Natural killer cell (primary cell): ENCODE measurements at regions not wholly inside any gene's neighbourhood (a gene's known extent, or its start where the extent isn't known, plus 50 kb on each side); places are given as distances from the start of the nearest gene placed in this dataset.

ENCODE experiments used
- ATAC-seq, 3 donors: fragments of 150-1000 bp in 2 of 3; fragments of 200-7000 bp in 1 of 3; cut with Tn5 transposase; 1 replicate in 1 of 3; 2 replicates in 2 of 3; pipeline ENCODE4 v1.10.0; 2021; ENCODE audit warnings: mild to moderate bottlenecking in 2 of 3, moderate library complexity in 2 of 3
- DNase-seq, 2 donors: peaks; one replicate each; pipeline versions ENCODE4 v3.0.0 to v3.0.0-alpha.2; 2013 to 2021; ENCODE audit warnings: mixed read lengths in 1 of 2
- H3K27ac ChIP-seq: one replicate; pipeline ENCODE4 v1.5.1; 2013; ENCODE audit warnings: mild to moderate bottlenecking, low read length
- H3K27me3 ChIP-seq: one replicate; pipeline ENCODE4 v1.6.1; 2013; ENCODE audit warnings: low read length; ENCODE audit not compliant: control insufficient read depth, insufficient read depth
- H3K36me3 ChIP-seq: one replicate; pipeline ENCODE4 v1.6.1; 2013; ENCODE audit warnings: low read length; ENCODE audit not compliant: control insufficient read depth, insufficient read depth
- H3K4me1 ChIP-seq: one replicate; pipeline ENCODE4 v1.6.1; 2013; ENCODE audit warnings: low read length; ENCODE audit not compliant: control insufficient read depth, insufficient read depth
- H3K4me3 ChIP-seq: one replicate; pipeline ENCODE4 v1.5.1; 2013; ENCODE audit warnings: low read length
- H3K9me3 ChIP-seq: one replicate; pipeline ENCODE4 v1.6.1; 2013; ENCODE audit warnings: low read length; ENCODE audit not compliant: control insufficient read depth, insufficient read depth
- H3K27ac Mint-ChIP-seq, 2 donors: one replicate each; pipeline ENCODE4 v1.8.0; 2022; ENCODE audit warnings: mild to moderate bottlenecking in 2 of 2, mixed read lengths in 2 of 2, moderate library complexity in 1 of 2
- H3K27me3 Mint-ChIP-seq, 2 donors: one replicate each; pipeline ENCODE4 v1.8.0; 2022; ENCODE audit warnings: low read depth in 2 of 2, mixed read lengths in 2 of 2
- H3K36me3 Mint-ChIP-seq: one replicate; pipeline ENCODE4 v1.8.0; 2022; ENCODE audit warnings: mixed read lengths
- H3K4me1 Mint-ChIP-seq, 2 donors: one replicate each; pipeline ENCODE4 v1.8.0; 2022; ENCODE audit warnings: mixed read lengths in 2 of 2
- H3K4me3 Mint-ChIP-seq: one replicate; pipeline ENCODE4 v1.8.0; 2022; ENCODE audit warnings: mild to moderate bottlenecking, moderate library complexity, mixed read lengths
- H3K9me3 Mint-ChIP-seq, 2 donors: one replicate each; pipeline ENCODE4 v1.8.0; 2022; ENCODE audit warnings: mixed read lengths in 2 of 2
- CTCF ChIP-seq: fragments of 200-600 bp; IDR thresholded peaks from one replicate; pipeline ENCODE4 v1.8.0; 2022; ENCODE audit warnings: antibody characterized with exemption
- WGBS: methylation state at CpG from one replicate; pipeline ENCODE4 v1.1.7; 2013; ENCODE audit warnings: missing lambda C conversion rate; ENCODE audit not compliant: insufficient coverage; 5-methylcytosine and 5-hydroxymethylcytosine counted together
- intact Hi-C: fragments of 100-400 bp; cut with micrococcal nuclease; formaldehyde crosslinking; loops from one replicate; pipeline ENCODE4 v1.14.2; 2022

DNA sequence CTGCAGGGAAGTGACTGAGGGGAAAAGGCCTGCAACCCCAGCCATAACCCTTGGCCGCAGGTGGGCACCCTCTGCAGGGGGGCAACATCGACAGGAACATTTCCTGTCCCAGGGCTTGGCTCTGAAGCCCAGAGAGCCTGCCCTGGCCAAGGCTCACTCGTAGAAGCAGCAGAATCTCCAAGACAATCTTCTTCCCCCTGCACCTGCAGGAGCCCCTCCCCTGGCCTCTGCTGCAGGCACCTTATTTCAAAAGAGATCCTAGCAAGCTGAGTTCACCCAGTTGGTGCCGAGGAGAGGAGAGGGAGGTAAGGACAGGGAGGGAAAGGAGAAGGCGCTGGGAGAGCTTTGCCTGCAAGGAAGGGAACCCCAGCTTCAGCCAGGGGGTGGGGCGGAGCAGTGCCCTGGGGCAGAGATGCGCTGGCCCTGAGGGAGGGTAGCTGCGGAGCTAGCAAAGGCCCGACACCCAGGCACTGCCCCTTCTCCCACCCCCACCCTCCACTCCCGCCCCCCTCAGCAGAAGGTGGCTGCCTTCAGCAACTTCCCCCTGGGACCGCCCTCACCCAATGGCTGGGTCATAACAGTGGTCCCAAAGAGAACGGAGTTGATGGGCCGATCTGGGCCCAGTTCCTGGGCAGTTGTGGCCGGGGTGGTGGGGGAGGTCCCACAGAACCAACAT lies 104.3 kb upstream of the TNRC6C start:
- Mint-ChIP-seq H3K4me3 (no peak overlapping the region), H3K4me1 (peaks cover 20 to 22% of the 10 kb centered on the region in 2 donors), H3K27ac (no peak overlapping the region), H3K36me3 (no peaks in the 10 kb centered on the region), H3K9me3 (peaks cover 0 to 4% of the 10 kb centered on the region in 2 donors), H3K27me3 (no peaks in the 10 kb centered on the region)
- Histone ChIP-seq H3K9me3 (no peaks in the 10 kb centered on the region), H3K27me3 (no peaks in the 10 kb centered on the region), H3K27ac (no peak overlapping the region), H3K4me3 (no peak overlapping the region), H3K4me1 (peaks cover 25% of the 10 kb centered on the region), H3K36me3 (no peaks in the 10 kb centered on the region)
- intact Hi-C loops = no loop called here
- DNase-seq (no peak), ATAC-seq (no peak)
- TF ChIP-seq CTCF = no peak
- 70% methylated on average over 13 of the region's 14 CpGs for WGBS

GRCh38 chr17:77854759-77855745 lies 103.5 kb upstream of the TNRC6C start:
- peaks cover 25% of the 10 kb centered on the region for H3K4me1 ChIP-seq
- 90% methylated on average over 20 of the region's 20 CpGs for WGBS
- H3K36me3 ChIP-seq = no peaks in the 10 kb centered on the region
- H3K4me3 ChIP-seq = no peak overlapping the region
- intact Hi-C loops = no loop called here
- no peaks in the 10 kb centered on the region for H3K27me3 ChIP-seq
- no peaks in the 10 kb centered on the region for H3K9me3 ChIP-seq
- H3K36me3 Mint-ChIP-seq = no peaks in the 10 kb centered on the region
- no peak for TF ChIP-seq CTCF
- H3K27ac ChIP-seq = no peak overlapping the region
- H3K4me3 Mint-ChIP-seq = no peak overlapping the region
- DNase-seq (no peak), ATAC-seq (peak in 2 of 3 donors; percentile 31 to 64)
- H3K4me1 Mint-ChIP-seq = peaks cover 20 to 26% of the 10 kb centered on the region in 2 donors
- H3K27ac Mint-ChIP-seq = no peak overlapping the region
- no peaks in the 10 kb centered on the region for H3K27me3 Mint-ChIP-seq
- peaks cover 0 to 4% of the 10 kb centered on the region in 2 donors for H3K9me3 Mint-ChIP-seq

- Histone ChIP-seq H3K4me3 (no peak overlapping the region), H3K9me3 (no peaks in the 10 kb centered on the region), H3K36me3 (no peaks in the 10 kb centered on the region), H3K27me3 (no peaks in the 10 kb centered on the region), H3K4me1 (peaks cover 25% of the 10 kb centered on the region), H3K27ac (no peak overlapping the region)
- Mint-ChIP-seq H3K36me3 (no peaks in the 10 kb centered on the region), H3K4me1 (peaks cover 20 to 33% of the 10 kb centered on the region in 2 donors), H3K27ac (no peak overlapping the region), H3K9me3 (peaks cover 0 to 9% of the 10 kb centered on the region in 2 donors), H3K27me3 (no peaks in the 10 kb centered on the region), H3K4me3 (no peak overlapping the region)
- ATAC-seq (peak; percentile 63 to 71 (median 67)), DNase-seq (no peak)
- WGBS = 80% methylated on average over 18 of the region's 20 CpGs
- no peak for TF ChIP-seq CTCF
- intact Hi-C loops = no loop called here
Observed at GRCh38 chr17:77856551-77857305, 101.8 kb upstream of the TNRC6C start.
